ENCODE measurements at regions not wholly inside any gene's neighbourhood (a gene's known extent, or its start where the extent isn't known, plus 50 kb on each side); places are given as distances from the start of the nearest gene placed in this dataset.

DNA sequence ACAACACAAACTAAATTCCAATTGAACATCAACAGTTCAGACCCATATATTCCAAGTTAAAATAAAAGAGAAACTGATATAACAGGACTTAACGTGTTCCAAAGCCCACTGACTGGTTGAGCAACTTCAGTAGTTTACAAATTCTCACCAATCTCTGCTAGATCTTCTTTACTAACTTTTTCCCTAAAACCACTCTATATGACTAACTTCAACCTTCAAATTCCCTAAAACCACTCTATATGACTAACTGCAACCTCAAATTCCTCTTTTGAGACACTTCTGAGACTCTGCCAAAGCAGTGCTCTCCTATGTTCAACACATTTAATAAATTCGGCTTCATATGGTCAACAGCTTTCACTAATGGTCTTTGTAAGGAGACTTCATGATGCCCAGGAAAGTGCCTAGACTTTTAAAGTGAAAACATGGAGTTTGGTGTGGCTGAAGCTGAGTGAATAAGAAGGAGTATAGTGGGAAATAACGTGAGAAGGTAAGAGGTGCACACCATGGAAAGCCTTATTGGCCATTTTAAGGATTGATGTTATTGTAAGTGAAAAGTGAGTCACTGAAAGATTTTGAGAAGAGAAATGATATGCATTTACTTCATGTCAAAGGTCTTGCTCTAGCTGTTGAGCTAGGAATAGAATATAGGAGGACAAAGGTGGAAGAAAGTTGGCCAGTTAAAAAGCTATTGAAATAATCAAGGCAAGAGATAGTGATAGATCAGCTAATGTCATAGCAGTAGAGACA, 134.0 kb upstream of the HCRTR2 start:
- Histone ChIP-seq H3K27ac (no peak overlapping the region), H3K27me3 (no peaks in the 10 kb centered on the region), H3K36me3 (replicated peaks in 1 of 2) (no peaks in the 10 kb centered on the region), H3K4me1 (replicated peaks in 1 of 2) (no peaks in the 10 kb centered on the region), H3K4me3 (no peak overlapping the region), H3K9me3 (replicated peaks in 1 of 3) (no peaks in the 10 kb centered on the region)
- intact Hi-C loops (cut with DNase I) = no loop called here
- DNase-seq = no peak
- TF ChIP-seq, protein P1, sequence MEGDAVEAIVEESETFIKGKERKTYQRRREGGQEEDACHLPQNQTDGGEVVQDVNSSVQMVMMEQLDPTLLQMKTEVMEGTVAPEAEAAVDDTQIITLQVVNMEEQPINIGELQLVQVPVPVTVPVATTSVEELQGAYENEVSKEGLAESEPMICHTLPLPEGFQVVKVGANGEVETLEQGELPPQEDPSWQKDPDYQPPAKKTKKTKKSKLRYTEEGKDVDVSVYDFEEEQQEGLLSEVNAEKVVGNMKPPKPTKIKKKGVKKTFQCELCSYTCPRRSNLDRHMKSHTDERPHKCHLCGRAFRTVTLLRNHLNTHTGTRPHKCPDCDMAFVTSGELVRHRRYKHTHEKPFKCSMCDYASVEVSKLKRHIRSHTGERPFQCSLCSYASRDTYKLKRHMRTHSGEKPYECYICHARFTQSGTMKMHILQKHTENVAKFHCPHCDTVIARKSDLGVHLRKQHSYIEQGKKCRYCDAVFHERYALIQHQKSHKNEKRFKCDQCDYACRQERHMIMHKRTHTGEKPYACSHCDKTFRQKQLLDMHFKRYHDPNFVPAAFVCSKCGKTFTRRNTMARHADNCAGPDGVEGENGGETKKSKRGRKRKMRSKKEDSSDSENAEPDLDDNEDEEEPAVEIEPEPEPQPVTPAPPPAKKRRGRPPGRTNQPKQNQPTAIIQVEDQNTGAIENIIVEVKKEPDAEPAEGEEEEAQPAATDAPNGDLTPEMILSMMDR (IDR thresholded peaks at IDR 0.05) = no peak
- TF ChIP-seq POLR2A (IDR thresholded peaks at IDR 0.05) = no peak
- 53 to 63% (median 61%) methylated on average over 3 of the region's 3 CpGs for WGBS, 4 donors

DNA sequence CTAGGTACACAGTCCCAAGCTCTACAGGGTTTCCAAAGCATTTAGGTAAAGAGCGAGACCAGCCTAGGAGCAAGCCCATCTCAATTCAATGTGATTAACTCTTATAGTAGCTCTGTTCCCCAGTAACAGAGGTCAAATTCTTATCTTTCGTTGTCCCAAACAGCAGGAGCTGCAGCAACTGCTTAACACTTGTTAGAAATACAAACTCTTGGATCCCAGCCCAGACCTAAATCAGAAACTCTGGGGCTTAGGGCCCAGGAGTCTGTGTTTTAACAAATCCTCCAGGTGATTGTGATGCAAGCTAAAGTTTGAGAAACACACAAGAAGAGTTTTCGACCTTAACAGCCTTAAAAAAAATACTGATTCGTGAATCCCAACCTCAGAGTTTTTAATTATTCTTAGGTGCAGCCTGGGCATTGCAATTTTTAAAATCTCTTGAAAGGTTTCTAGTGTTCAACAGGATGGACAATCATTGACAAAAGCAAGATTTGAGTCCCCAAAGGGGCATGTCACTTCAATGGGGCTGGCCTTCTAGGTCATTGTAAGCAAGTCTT, 127.4 kb upstream of the HCRTR2 start:
- Histone ChIP-seq H3K4me3 (no peak overlapping the region), H3K9me3 (replicated peaks in 1 of 3) (no peaks in the 10 kb centered on the region), H3K27ac (no peak overlapping the region), H3K36me3 (replicated peaks in 1 of 2) (no peaks in the 10 kb centered on the region), H3K27me3 (no peaks in the 10 kb centered on the region), H3K4me1 (replicated peaks in 1 of 2) (no peaks in the 10 kb centered on the region)
- DNase-seq = no peak
- TF ChIP-seq, protein P1 (IDR thresholded peaks at IDR 0.05) = no peak
- TF ChIP-seq POLR2A (IDR thresholded peaks at IDR 0.05) = no peak
- intact Hi-C loops (cut with DNase I) = no loop called here
- WGBS, 4 donors = 47 to 65% (median 55%) methylated on average over 4 of the region's 4 CpGs

DNA sequence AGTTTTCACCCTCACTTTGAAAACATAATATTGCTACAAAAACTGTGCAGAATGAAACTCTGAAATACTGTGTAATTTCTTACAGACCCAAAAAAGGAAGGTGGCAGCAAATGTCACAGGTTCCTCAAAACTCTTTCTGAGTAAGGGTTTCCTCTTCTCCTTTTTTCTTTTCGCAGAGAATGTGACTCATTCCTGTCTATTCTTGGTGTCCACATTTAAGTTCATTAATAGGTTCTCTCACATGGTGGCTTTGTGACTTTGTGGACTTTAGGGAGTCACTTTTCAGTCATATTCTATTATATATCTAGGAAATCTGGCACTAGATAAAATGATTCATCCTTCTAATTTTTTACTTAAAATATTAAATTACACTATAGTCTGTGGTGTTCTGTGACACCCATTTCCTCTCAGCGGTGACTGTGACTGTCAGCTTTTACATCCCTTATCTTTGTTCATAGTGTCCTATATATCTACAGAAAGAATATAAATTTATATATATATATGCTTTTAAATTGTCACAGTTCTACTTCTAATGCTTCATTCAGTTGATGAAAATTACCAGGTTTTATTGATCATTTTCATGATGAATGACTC, 126.8 kb upstream of the HCRTR2 start:
- H3K4me3 ChIP-seq = no peak overlapping the region
- intact Hi-C loops (cut with DNase I) = no loop called here
- no peaks in the 10 kb centered on the region for H3K27me3 ChIP-seq
- H3K9me3 ChIP-seq (replicated peaks in 1 of 3) = no peaks in the 10 kb centered on the region
- no peaks in the 10 kb centered on the region for H3K36me3 ChIP-seq (replicated peaks in 1 of 2)
- TF ChIP-seq, protein P1 (IDR thresholded peaks at IDR 0.05) = no peak
- TF ChIP-seq POLR2A (IDR thresholded peaks at IDR 0.05) = no peak
- H3K27ac ChIP-seq = no peak overlapping the region
- WGBS, 4 donors = 59 to 78% (median 66%) methylated on average over 2 of the region's 2 CpGs
- H3K4me1 ChIP-seq (replicated peaks in 1 of 2) = no peaks in the 10 kb centered on the region
- no peak for DNase-seq

GRCh38 chr6:55049866-55050265, 124.4 kb upstream of the HCRTR2 start:
- Histone ChIP-seq H3K9me3 (replicated peaks in 1 of 3) (no peaks in the 10 kb centered on the region), H3K27me3 (no peaks in the 10 kb centered on the region), H3K4me1 (replicated peaks in 1 of 2) (no peaks in the 10 kb centered on the region), H3K4me3 (no peak overlapping the region), H3K27ac (no peak overlapping the region), H3K36me3 (replicated peaks in 1 of 2) (no peaks in the 10 kb centered on the region)
- no peak for DNase-seq
- TF ChIP-seq, protein P1 (IDR thresholded peaks at IDR 0.05) = no peak
- no peak for TF ChIP-seq POLR2A (IDR thresholded peaks at IDR 0.05)
- intact Hi-C loops (cut with DNase I) = no loop called here
- 63 to 84% (median 81%) methylated on average over 1 of the region's 1 CpG for WGBS, 4 donors
